ENCODE measurements at regions not wholly inside any gene's neighbourhood (a gene's known extent, or its start where the extent isn't known, plus 50 kb on each side); places are given as distances from the start of the nearest gene placed in this dataset.

- ChIA-PET CTCF (no interaction called here), POLR2A (no interaction called here)
- Histone ChIP-seq H3K27ac (no peak overlapping the region), H3K9me3 (0 out of 3 replicates have a peak, but pooled peaks cover 2% of the 10 kb centered on the region), H3K4me1 (no peaks in the 10 kb centered on the region), H3K4me2 (no peak overlapping the region), H3K4me3 (no peak overlapping the region)
- TF ChIP-seq RARB (CRISPR knock-in tag; IDR thresholded peaks at IDR 0.05) (no peak), ZC3H11A (IDR thresholded peaks at IDR 0.05) (no peak), BCL3 (IDR thresholded peaks at IDR 0.05) (no peak)
- TF ChIP-seq, protein P1, sequence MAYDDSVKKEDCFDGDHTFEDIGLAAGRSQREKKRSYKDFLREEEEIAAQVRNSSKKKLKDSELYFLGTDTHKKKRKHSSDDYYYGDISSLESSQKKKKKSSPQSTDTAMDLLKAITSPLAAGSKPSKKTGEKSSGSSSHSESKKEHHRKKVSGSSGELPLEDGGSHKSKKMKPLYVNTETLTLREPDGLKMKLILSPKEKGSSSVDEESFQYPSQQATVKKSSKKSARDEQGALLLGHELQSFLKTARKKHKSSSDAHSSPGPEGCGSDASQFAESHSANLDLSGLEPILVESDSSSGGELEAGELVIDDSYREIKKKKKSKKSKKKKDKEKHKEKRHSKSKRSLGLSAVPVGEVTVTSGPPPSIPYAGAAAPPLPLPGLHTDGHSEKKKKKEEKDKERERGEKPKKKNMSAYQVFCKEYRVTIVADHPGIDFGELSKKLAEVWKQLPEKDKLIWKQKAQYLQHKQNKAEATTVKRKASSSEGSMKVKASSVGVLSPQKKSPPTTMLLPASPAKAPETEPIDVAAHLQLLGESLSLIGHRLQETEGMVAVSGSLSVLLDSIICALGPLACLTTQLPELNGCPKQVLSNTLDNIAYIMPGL (CRISPR knock-in tag; IDR thresholded peaks at IDR 0.05; ENCODE audit: borderline replicate concordance): no peak
- DNase-seq (ENCODE audit: low read depth in 1 of 2, low spot score in 1 of 2): no peak
- 3% methylated on average over 2 of the region's 2 CpGs for WGBS (ENCODE audit: missing lambda C conversion rate)
- FAIRE-seq: no peak
- no peak for ATAC-seq
These were observed 830.4 kb downstream of the DCDC2C start for GRCh38 chr2:4533806-4534205.

GRCh38 chr2:4539121-4539520, 835.7 kb downstream of the DCDC2C start:
- CTCF ChIA-PET: no interaction called here

More at GRCh38 chr2:4539121-4539520, 835.7 kb downstream of the DCDC2C start:
- no peak overlapping the region for H3K4me3 ChIP-seq
- no peak overlapping the region for H3K4me2 ChIP-seq
- WGBS (ENCODE audit: missing lambda C conversion rate): 4% methylated on average over 9 of the region's 9 CpGs
- TF ChIP-seq REST (IDR thresholded peaks at IDR 0.05) (no peak), CTCF (IDR thresholded peaks at IDR 0.05) (no peak), CEBPB (IDR thresholded peaks at IDR 0.05) (no peak), FOXS1 (CRISPR knock-in tag; IDR thresholded peaks at IDR 0.05) (no peak), POLR2AphosphoS2 (conservative IDR thresholded peaks at IDR 0.05; ENCODE audit: low read length) (no peak)
- TF ChIP-seq, protein P2, sequence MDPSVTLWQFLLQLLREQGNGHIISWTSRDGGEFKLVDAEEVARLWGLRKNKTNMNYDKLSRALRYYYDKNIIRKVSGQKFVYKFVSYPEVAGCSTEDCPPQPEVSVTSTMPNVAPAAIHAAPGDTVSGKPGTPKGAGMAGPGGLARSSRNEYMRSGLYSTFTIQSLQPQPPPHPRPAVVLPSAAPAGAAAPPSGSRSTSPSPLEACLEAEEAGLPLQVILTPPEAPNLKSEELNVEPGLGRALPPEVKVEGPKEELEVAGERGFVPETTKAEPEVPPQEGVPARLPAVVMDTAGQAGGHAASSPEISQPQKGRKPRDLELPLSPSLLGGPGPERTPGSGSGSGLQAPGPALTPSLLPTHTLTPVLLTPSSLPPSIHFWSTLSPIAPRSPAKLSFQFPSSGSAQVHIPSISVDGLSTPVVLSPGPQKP (IDR thresholded peaks at IDR 0.05; ENCODE audit: low read depth, low read length): no peak
- TF ChIP-seq, protein P1 (CRISPR knock-in tag; IDR thresholded peaks at IDR 0.05; ENCODE audit: borderline replicate concordance): no peak
- POLR2A ChIA-PET: no interaction called here
- DNase-seq (ENCODE audit: low read depth in 1 of 2, low spot score in 1 of 2): no peak
- ATAC-seq: no peak
- no peaks in the 10 kb centered on the region for H3K4me1 ChIP-seq
- H3K9me3 ChIP-seq: peaks cover 6% of the 10 kb centered on the region; the same call in 2 of the 3 replicates
- H3K27ac ChIP-seq: no peak overlapping the region
- no peak for FAIRE-seq
